Germinal center (tissue), 1 donor: ENCODE measurements at regions not wholly inside any gene's neighbourhood (a gene's known extent, or its start where the extent isn't known, plus 50 kb on each side); places are given as distances from the start of the nearest gene placed in this dataset.
"Not testable (repeated sequence)": the region's sequence is repeated elsewhere in the genome, so short reads cannot be mapped to it uniquely, and the experiment has no call there.

Source experiments
- DNase-seq: peaks from one replicate; pipeline ENCODE4 v3.0.0; 2012; ENCODE audit warnings: mixed read lengths, low spot score

DNA sequence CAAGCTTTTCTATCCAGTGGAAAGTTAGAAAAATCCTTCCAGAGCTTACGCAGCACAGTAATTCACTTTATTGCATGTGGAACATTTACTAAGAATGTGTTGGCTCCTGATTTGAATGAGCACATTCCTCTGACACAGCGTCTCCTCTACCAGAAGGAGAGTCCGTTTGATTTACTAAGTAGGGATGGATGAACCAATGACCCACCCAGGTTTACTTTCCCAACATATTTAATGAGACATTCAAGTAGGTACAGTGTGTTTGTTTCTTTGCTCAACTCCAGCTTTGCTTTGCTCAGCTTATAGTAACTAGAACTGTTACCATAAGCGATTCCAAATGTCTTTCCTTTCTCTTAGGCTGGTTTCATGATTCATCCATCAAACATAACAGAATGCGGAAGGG is 161.7 kb downstream of the SMARCA1 start:
- DNase-seq: no peak

DNA sequence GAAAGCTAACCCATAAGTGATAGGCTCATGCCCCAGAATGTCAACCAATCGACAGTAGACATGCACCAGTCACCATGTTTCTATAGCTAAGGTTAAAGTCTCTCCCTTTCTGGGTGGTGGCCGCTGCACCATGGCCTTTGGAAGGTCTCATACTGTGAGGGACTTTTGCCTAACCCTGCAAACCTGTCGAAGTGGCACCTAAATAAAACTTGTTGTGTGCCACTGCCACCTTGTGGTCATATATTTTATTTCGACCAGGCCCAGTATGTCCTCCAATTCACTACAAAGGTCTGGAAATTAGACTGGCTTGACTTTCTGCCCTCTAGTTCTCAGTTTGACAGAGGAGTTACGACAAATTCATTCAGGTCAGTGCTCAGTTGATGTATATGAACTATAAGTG is 163.1 kb downstream of the SMARCA1 start:
- DNase-seq: peak; percentile 5

DNA sequence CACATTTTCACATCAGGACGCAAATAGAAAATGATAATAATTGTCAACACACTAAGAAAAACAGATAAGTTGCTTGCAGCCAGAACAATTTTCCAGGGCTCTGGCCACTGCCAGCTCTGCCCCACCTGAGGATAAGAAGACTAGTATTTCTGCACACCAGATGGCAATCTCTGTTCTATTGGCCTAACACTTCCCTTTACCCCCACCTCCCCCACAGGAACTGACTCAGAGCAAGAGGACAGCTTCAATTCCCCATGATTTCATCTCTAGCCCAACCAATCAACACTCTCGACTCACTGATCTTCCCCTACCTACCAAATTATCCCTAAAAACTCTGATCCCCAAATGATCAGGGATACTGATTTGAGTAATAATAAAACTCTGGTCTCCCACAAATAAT is 164.0 kb downstream of the SMARCA1 start:
- no peak for DNase-seq

DNA sequence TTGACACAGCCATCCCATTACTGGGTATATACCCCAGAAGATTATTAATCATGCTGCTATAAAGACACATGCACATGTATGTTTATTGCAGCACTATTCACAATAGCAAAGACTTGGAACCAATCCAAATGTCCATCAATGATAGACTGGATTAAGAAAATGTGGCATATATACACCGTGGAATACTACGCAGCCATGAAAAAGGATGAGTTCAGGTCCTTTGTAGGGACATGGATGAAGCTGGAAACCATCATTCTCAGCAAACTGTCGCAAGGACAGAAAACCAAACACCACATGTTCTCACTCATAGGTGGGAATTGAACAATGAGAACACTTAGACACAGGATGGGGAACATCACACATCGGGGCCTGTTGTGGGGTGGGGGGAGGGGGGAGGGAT is 165.9 kb downstream of the SMARCA1 start:
- DNase-seq: not testable (repeated sequence)

DNA sequence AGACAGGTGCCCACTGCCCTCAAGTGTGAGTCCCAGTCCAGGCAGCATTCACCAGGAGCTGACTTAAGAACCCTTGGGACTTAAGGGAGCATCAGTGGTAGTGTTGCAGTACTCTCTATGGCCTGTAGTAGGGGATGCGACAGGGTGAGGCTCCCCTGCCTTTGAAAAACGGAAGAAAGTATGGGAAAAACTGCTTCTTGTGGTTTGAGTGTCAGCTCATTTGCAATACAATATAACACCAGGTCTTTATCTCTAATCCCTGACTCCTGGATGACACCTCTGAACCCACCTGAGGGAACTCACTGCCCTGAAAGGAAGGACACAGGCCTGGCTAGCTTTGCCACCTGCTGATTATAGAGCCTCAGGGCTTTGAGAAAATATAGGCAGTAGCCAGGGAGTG is 176.0 kb downstream of the SMARCA1 start:
- DNase-seq: no peak

DNA sequence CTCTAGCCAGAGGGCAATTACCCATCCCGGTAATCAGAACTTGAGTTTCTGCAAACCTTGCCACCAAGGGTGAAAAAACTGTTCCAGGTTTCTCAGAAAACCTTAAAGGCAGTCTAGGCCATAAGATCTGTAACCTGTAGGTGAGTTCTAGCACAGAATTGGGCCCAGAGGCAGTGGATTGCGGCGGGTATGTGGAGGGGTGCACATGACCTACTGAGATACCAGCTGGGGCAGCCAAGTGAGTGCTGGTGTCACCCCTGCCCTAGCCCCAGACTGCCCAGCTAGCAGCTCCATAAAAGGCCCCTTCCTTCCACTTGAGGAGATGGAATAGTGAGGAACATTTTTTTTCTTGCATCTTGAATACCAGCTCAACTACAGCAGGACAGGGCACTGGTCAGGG is 176.7 kb downstream of the SMARCA1 start:
- no peak for DNase-seq

DNA sequence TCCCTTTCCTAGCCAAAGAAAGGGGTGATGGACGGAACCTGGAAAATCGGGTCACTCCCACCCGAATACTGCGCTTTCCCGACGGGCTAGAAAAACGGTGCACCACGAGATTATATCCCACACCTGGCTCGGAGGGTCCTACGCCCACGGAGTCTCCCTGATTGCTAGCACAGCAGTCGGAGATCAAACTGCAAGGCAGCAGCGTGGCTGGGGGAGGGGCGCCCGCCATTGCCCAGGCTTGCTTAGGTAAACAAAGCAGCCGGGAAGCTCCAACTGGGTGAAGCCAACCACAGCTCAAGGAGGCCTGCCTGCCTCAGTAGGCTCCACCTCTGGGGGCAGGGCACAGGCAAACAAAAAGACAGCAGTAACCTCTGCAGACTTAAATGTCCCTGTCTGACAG is 186.0 kb downstream of the SMARCA1 start:
- DNase-seq: not testable (repeated sequence)

DNA sequence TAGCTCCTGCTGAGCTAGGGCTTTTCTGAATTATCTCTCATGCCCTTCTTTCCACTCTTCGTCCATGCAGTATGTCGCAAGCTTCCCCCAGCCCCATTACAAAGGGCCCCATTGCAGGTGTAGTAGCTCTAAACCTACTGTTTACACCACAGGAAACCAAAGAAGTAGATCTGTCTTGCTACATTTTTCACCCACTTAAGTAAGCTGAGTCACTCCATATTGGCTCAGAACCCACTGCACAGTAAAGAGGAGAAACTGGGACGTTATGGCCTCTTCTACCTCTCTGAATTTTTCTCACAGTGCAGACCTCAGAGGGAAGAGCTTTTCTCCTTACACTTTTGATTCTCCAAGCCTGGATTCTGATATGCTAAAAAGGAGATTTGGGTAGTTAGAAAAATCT is 200.2 kb downstream of the SMARCA1 start:
- no peak for DNase-seq

DNA sequence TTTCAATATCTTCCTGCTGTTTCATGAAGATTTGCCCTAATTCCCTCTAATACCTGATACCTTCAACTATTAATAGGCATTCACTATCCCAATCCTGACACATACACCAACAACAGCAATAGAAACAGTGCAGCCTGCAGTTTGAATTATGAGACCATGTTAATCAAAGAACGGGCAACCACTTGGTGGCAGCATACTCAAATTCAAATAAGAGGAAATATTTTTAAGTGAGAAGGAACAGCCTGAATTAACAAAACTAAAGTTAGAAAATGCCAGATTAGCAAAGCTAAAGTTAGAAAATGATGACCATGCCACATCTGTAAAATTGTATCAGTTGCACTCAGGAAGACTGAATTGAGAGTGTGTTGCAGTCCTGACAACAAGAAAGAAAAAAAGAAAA is 204.9 kb downstream of the SMARCA1 start:
- no peak for DNase-seq

DNA sequence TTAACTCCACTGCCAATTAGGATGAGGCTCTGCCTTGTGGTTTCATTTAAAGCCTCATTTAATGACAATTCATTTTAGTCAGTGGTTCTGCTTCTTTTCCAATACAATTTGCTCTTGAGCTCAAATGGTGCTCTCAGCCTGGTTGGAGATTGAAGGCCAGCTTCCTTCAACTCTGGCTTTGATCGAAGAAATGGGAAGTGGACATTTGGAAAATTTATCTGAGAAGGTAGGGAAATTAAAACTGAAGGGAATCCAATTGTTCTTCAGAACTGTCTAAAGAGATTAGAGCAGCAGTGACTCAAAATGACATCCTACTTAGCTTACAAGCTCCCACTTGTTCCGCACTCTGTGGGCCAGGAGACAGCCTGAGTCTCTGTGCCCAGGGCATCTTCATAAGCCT is 206.8 kb downstream of the SMARCA1 start:
- DNase-seq: no peak

DNA sequence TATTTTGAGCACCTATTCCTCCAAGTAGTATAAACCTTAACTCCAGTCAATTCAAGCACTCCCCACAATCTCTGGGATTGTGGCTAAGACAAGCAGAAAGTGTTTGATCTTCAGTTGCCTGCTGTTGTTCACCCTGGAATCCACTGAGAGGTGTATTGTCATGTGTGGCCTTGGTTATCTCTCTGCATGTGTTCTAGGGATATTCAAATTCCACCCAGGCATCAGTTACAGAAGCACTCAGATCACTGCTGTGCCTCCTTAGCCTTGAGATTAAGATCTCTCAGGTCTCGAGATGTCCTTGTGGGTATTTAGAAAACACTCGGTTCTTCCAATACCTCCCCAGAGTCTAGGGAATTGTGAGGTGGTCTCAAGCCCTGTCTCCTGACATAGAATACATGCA is 213.3 kb downstream of the SMARCA1 start:
- no peak for DNase-seq

DNA sequence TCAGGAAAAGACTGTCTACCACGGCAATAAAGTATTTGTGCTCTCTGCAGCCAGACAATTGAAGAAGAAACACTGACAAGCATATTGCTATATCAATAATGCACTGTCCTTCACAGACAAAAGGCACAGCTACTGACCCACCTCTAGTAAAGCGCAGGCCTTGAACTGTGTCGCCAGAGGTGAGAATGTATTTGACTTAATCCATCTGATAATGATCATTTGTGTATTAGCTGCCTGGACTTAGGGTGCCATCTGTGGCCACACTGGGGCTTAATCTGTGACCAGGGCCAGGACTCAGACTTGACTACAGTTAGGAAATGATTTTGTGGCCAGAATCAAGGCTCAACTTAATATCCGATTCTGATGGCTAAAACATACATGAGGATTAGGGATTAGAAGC is 260.4 kb downstream of the SMARCA1 start:
- DNase-seq: no peak

DNA sequence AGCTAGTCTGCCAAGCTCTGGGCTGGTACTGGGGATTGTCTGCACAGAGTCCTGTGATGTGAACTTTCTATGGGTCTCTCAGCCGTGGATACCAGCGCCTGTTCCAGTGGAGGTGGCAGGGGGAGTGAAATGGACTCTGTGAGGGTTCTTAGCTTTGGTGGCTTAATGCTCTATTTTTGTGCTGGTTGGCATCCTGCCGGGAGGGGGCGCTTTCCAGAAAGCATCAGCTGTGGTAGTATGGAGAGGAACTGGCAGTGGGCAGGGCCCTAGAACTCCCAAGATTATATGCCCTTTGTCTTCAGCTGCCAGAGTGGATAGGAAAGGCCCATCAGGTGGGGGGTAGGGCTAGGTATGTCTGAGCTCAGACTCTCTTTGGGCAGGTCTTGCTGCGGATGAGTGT is 267.8 kb downstream of the SMARCA1 start:
- DNase-seq: not testable (repeated sequence)

DNA sequence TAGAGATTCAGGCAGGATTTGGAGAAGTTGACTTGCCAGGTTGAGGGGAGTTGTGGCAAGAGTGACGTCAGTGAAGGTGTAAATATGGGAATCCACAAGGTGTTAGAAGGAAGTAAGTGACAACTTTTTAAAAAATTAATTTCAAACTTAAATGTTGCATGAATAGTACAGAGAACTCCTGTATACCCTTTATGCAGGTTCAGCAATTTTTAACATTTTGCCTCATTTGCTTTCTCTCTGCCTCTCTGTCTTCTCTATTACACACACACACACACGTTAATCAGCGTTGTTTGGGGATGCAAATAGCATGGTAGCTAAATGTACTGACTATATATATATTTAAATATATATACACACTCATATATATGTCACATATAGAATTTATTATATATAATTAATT is 273.7 kb downstream of the SMARCA1 start:
- DNase-seq: no peak

DNA sequence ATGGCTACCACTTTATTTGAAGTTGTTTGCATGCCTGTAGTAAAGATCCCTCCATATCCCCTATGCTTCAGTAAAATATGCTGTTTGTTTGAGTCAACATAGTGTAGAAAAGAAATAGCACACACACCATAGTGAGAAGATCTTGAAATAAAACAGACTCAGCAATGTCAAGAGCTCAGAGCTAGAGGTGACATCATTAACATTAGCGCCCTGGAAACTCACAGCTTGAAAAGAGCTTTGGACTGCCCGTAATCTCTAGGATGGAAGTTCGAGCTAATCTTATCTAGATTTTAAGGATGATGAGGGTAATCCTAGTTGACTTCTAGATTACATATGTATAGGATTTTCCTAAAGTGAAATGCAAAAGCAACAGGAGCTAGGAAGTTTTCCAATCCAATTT is 275.6 kb downstream of the SMARCA1 start:
- DNase-seq: no peak

DNA sequence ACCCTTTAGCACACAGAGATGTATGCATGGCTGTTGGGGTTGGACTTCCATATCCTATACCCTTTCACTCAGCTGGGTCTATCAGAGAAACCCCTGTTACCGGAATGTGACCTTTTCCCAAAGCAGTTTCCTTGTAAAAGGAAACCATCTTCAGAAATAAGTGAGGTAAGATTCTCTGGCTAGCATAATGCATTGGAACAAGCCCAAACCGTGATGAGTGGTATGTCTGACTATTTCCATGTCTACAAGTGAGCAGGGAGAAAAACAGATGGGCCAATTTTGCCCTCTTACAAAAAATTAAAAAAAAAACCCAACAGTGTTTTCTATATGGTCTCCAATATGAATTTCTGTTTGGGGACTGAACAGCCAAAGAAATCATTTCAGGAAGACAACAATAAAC is 283.9 kb downstream of the SMARCA1 start:
- no peak for DNase-seq

DNA sequence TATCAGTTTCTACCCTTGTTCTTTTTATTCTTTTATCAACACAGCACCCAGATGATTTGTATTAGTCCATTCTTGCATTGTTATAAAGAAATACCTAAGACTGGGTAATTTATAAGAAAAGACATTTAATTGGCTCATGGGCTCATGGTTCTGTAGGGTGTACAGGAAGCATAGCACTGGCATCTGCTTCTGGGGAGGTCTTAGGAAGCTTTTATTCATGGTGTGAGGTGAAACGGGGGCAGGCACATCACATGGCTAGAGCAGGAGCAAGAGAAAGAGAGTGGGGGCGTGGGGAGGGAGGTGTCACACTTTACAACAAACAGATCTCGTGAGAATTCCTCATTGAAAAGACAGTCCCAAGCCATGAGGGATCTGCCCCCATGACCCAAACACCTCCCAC is 285.3 kb downstream of the SMARCA1 start:
- no peak for DNase-seq

DNA sequence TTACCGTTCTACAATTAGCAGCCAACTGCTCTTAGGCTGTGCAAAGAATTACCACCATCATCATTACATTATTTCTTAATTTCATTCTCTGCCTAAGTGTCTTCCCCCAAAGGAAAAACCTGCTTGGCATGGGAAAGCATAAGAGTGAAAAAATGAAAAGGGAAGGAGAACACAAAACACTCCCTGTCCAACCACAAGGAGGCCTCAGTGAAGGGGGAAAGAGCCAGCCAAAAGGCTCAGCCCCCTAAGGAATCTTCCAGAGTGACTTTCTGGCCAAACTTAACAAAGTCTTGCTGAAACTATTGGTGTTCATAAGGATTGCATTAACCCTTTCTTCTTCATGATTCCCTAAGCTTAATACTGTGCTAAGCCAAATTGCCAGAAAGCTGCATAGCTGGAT is 287.4 kb downstream of the SMARCA1 start:
- no peak for DNase-seq

DNA sequence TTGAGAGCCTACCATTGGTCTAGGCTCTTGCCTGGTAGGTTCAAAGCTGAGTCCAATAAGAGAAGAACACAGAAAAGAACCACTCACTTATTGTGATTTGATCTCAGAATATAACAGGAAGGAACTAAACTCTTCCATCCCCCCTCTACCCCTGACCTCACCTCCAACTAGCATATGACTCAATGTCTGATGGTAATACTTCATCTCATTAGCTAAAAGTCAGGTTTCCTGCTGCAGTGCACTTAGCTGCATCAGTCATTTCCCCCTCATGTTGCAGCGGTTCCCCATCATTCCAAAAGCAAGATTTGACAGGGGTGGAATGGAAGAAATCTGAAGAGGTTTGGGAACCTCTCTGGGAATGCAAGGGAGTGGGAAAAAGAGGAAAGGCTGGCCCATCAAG is 289.5 kb downstream of the SMARCA1 start:
- no peak for DNase-seq

DNA sequence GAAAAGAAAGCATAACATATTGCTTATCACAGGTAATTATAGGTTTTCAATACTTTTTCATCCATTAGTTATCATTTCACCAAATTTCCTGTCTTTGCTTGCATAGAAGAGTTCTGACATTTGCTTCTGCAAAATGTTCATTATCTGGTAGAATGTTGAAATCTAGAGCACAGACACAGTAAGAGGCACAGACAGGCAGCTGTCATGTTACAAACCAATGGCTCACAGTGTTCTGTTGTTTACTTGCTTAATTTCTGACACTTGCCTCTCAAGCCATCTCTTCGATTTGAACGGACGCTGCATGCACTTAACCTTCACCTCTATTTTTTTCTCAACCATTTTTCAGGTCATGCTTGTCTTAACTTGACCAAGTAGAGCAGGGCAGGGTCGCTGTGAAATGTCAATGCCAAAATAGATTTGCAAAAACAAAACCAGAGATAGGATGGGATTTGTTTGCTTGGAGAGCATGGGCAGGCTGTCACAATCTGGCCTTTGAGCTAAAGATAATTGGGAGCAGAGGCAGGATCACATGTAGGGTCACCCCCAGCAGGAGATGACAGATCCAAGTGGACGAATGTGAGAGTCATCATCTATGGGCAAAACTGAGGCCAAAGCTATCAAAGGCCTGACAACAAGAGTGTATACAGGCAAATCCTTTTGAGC is 292.3 kb downstream of the SMARCA1 start:
- DNase-seq: no peak

DNA sequence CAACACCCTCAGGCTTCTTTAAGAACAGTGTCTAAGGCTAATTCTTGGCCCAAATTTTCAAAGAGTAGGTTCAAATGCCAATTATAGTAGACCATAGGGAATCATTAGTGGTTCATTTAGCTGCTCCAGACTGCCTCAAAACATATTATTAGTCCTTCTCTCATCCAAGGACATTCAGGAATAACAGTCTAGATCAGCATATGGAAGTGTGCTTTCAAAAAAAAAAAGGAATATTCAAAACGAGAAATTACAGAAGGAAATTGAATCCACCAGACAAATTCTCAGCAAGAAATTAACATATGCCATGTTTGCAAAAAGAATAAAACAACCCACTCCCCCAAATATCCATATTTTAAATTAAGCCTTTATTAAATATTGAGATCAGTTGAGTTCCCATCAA is 293.1 kb downstream of the SMARCA1 start:
- no peak for DNase-seq

DNA sequence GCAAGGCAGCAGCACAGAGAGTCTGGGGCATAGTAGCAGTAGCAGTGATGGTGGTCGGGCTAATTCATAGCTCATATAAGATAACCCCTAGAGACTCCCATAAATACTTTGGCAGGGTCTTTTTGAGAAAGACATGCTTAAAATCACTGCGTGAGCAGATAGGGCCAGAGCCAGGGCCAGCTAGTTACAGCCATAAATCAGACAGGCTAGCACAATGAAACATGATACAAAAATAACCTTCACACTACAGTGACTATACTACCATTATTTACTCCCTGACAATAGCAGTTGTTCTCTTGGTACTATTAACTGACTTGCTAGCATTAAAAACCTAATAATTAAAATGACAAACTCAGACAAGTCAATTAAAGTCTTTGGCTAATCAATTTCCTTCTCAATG is 295.9 kb downstream of the SMARCA1 start:
- no peak for DNase-seq

DNA sequence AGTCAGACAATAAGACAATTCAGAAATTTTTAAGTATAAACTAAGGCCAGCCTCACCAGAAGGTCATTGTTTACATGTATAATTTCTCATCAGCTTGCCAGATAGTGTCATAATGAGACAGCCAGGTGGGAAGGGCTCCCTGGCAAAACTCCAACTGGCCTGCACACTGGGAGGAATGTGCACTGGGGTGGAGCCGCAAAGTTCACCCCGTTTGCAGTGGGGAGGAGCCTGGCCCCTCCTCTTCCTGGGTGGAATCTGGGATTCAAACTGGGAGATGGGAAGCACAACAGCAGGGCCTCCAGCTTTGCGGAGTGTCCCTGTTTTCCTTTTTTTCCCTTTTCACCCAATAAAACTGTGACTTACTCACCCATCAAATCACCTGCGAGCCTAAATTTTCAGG is 329.9 kb downstream of the SMARCA1 start:
- DNase-seq: no peak

DNA sequence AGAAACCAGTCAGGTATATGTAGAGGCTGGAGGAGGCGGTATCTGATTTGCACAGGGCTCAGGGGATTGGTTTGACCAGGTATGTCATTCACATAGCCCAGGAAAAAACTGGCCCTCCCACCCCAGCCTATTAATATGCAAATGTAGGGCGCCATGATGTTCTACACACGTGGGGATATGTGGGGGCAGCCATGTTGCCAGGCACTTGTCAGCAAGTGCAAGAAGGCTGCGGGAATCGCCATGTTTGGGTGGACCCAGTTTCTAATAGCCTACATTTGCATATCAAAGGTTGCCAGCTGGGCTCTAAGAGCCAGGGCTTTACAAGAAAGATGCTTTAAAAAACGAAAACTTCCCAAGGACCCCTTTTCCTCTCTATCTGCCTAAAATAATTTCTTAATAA is 335.1 kb downstream of the SMARCA1 start:
- no peak for DNase-seq

DNA sequence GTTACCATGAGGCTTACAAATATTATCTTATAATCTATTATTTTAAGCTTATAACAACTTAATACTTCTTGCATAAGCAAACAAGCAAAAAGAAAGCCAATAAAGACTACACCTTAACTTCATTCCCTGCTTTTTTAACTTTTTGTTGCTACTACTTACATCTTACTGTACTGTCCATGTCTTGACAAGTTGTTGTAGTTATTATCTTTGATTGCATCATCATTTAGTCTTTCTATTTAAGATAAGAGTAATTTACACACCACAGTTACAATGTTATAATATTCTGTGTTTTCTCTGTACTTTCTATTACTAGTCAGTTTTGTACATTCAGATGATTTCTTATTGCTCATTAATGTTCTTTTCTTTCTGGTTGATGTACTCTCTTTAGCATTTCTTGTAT is 346.6 kb downstream of the SMARCA1 start:
- DNase-seq: no peak
